Kidney glomerular epithelial cell (primary cell): ENCODE measurements at regions not wholly inside any gene's neighbourhood (a gene's known extent, or its start where the extent isn't known, plus 50 kb on each side); places are given as distances from the start of the nearest gene placed in this dataset.

Experiments
- DNase-seq: peaks from one replicate; lab custom pipeline; 2025; lab: John Stamatoyannopoulos, UW

DNA sequence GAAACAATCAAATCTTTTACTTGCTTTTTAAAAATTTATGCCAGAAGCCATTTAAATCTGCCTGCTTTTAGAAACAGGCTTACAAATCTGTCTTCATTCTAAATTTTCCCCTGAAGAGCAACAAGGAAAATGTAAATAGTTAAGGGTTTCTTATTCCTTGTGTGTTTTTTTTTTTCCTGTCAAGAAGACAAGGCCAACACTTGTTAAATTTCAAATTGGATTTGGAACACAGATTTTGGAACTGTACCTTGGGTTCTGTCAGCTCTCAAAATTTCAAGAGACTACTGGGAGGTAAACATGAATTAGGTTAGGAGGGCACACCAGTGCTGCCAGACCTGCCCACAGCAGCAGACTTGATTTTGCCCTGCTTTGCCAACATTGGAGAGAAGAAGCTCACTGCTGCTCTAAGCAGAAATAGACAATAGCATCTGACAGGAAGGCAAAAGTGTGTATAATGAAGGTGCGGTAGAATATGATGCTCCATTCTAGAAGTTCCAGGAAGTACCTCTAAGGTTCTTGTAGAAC lies 121.7 kb downstream of the NHLRC3 start:
- DNase-seq, result no peak

DNA sequence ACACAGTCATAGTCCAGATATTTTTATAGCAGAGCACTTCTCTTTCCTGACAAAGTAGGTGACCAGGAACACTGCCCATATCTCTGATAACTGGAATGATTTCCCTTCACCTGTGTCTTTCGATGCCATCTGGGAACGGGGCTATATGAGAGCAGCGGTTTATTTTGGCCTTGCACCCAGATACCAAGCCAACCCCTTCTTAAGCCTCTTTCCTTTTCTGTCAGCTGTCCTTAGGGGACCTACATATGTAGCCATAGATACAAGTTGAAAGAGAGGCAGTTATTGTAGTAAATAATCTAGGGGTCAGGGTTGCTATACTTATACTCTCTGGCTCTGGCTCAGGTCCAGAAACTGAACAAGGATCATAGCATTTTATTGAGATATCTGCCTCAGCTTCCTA lies 128.8 kb downstream of the NHLRC3 start:
- DNase-seq, result no peak

DNA sequence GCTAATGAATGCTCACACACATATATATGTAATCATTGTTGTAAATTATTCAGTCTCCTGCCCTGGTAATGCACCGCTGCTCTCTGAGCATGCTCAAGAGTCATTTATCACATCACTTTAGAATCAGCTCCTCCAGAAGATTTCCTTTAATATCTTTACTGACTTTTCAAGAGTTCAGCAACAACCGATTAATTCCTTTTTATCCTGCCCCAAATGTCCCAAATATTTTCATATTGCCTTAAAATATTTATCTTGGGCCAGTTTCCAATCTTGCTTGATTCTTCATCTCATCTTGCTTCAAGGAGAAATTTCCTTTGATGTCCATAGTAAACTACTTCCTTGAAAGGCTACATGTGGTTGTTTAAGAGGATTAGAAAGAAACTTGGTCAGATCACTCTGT lies 132.5 kb downstream of the NHLRC3 start:
- DNase-seq, result no peak

DNA sequence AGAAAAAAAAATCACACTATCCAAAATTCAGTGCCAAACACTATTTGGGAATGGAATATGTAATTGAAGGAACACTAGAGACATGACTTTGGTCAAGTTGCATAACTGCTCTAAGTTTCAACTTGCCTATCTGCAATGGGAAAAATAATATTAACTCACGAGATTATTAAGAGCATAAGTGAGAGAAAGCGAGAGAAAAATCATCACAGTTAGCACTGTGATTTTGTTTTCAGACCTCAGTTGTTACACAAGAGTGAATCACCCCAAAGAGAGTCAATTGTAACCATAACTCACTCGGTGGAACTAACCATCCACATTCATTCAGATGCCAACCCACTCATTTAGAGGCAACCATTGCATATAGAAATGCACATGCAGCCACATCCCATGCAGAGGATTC lies 147.1 kb downstream of the NHLRC3 start:
- DNase-seq, result no peak

DNA sequence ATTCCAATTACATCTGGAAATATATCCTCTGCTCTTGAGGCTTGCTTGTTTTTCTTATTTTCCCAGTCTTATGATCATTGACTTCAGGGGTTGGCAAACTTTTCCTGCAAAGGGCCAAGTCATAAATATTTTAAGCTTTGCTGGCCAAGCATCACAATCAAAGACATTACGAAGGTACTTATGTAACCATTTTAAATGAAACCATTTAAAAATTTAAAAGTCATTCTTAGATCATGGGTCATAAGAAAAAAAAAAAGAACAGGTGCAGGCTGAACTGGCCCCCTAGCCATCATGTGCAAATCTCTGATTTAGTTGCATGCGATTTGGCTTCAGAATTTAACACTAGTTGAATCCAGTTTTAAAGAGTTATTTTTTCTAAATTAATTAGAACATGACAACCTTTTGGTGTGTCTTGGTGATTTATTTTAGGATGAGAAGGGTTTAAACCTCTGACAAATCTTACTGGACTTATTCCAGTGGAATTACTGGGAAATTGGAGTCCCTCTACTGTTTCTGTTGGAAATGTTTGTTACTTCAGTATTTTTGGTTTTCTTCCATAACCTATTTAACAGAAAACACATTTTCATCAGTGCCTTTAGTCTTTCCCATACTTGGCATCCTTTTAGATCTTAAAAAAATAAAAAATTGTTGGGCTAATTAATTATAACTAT lies 148.1 kb downstream of the NHLRC3 start:
- DNase-seq, result no peak

DNA sequence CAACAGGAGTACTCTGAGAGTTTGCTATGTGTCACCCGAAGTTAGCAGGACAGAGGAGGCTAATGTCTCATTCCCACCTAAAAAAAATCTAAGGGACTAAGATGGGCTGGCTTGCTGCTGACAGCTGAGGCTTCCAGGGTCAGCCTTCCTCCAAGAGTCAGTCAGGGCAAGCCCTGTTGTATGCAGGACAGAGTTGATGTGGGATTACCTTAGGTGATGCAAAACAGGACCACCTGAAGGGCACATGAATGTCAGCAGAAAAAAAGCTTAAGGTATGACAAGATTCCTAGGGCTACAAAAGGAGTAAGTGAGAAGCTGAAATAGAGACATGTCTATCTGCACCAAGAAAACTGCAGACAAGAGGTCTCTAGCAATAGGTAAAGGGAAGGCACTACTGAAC lies 151.5 kb downstream of the NHLRC3 start:
- DNase-seq, result no peak

DNA sequence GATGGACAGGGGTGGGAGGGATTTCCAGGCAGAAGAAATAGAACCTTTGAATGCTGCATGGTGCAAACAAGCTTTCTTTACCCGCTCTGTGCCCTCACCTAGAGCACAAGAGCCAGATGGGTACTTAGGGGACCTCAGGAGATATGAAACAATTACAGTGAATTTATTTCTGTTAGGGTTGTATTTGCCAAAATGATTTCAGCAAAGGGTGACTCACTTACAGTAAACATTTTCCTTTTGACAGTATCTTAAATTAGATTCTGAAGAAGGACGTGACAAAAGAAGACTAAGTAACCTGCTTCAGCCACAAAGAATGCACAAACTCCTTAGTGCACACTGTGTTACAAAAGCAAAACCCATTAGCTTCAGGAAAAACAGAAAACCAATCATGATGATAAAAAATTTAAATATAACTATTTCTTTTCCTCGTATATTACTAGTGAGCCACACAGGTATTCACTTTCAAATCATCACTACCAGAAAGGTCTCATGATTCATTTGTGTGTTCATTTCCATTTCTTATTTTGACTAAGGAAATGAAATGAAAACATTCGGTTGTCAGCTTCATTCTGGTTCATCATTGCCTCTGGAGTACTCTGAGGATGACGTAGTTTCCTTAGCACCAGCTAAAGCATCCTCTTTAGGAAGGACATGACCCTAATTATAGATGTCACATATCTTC lies 158.8 kb downstream of the NHLRC3 start:
- no peak for DNase-seq

DNA sequence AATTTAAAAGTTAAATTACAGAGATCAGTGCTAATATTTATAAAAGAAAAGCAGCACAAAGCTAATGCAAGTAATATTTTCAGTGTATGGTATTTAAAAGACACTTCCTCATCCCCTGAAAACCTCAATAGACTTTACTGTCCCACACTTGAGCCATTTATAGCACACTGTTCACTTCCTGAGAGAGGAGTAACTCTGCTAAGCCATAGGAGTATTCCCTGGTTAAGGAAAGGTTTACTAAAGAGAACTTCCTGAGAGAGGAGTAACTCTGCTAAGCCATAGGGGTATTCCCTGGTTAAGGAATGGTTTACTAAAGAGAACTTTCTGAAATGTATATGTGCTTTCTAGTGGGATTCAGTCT lies 159.4 kb downstream of the NHLRC3 start:
- no peak for DNase-seq

DNA sequence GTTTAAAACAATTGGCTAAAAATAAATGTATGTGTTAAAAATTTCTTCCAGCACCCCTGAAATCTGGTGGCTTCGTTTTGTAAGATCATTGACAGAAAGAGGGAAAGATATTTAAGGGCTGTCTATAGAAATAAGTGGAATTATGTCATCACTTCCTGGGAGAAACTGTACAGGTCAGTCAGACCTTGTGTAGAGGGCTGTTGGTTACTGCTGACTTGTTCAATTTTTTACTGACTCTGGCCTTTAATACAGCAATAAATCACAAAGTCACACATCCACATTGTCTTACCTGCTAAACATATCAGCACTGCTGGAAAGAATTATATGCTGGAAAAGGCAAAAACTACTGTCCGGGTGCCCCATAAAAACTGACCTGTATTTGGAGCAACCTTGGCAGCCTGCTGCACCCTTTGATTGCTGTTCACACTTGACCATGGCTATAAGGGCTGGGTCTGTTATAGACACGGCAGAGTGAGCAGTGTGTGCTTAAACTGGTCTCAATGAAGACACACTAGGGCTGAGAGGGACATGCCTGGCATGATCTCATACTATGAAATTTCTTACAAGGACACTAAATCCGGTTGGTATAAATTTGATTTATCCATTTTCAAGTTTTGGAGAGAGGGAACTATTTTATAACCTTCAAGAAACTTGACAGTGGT lies 162.1 kb downstream of the NHLRC3 start:
- DNase-seq, result no peak

DNA sequence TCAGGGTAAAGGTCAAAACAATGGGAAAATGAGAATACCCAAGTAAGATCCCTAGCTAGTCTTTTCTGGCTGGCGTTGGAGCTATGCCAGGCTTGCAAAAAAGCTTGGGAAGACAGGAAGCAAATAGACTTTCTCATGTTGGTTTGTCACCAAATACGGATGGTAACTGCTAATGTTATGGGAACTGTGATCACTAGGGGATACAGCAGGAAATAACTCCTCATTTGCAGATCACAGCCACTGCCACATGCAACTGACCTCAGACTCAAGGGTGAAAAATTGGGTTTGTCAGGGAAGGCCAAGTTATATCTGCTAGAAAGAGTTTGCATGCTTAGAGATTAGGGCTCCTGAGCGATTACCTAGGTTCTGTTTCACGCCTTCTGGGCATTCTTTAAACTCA lies 162.9 kb downstream of the NHLRC3 start:
- no peak for DNase-seq

DNA sequence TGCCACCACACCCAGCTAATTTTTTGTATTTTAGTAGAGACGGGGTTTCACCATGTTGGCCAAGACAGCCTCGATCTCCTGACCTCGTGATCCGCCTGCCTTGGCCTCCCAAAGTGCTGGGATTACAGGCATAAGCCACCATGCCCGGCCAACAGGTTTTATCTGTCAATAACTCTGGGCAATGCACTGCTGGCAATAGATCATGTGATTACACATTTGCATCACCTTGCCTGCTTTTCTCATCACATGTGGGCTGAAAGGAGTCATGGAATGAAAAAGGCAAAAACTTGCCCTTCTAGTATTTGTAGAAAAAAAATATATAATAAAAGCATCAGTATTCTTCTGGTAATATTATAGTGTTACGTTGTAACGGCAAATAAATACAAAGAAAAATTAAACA lies 164.5 kb downstream of the NHLRC3 start:
- no peak for DNase-seq

DNA sequence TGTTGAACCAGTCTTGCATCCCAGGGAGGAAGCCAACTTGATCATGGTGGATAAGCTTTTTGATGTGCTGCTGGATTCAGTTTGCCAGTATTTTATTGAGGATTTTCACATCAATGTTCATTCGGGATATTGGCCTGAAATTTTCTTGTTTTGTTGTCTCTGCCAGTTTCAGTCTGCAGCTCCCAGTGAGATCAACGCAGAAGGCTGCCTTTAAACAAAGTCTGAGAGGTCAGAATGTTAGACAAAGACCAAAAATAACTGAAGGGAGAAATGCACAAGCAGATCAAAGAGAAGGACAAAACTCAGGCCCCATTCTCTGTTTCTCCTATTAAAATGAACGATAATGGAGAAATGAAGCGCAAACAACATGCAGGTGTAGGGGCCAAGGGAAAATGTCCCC lies 170.4 kb downstream of the NHLRC3 start:
- DNase-seq, result no peak

DNA sequence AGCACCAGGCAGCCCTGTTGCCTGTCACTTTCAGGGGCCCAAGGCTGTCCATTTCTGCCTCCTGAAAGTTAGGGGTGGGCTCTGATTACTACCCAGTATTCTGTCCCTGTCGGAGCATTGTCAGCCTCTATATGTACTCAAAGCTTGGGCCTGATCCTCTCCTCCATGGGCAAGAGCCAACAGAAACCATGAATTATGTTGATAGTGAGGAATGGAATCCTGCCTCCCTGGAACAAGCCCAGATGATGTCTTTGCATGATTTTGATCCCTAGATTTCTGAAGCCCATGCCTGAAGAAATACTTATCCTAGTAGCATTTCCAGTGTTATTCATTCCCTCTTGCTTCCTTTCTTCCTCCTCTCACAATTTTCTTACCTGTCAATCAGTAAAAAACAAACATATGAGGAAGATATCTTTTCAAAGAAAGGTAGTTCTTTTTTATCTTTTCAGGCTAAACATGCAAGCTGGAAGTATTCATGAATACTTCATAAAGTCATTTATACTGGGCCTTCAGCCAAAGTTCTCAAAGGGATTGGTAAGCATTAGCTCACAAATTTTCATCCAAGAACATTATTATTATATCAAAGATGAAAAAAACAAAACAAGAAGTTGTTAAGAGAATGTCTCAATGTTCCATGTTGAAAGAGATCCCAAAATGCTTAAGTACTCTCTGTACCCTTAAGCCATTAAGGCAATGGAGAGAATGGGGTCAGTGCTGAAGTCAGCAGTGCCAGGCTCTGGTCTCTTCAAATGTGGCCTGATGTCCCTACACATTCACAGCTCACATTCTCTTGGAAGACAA lies 171.7 kb downstream of the NHLRC3 start:
- no peak for DNase-seq

DNA sequence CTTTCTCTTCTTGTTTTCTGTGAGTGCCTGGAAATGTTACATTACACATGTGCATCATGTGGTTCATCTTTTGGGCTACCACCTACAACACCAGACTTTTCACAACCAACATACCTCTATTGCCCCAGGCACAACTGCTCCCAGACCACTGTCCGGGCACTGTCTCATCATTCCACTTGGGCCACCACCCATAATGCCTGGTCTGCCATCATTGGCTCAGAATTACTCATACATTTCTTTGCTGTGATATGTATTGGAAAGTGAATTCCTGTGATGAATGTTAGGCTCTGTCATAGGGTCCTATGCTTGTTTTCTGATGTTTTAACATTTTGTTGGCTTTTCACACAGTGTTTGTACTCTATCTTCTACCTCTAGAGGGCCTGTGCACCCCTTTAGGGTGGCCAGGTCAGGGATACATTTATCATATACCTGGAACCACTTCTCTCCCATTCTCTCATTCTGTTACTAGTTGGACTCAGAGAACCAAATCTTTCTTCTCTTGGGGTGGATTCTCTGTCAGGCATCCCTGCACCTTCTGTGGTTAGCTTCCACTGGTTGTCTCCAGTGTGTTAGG lies 172.8 kb downstream of the NHLRC3 start:
- no peak for DNase-seq

DNA sequence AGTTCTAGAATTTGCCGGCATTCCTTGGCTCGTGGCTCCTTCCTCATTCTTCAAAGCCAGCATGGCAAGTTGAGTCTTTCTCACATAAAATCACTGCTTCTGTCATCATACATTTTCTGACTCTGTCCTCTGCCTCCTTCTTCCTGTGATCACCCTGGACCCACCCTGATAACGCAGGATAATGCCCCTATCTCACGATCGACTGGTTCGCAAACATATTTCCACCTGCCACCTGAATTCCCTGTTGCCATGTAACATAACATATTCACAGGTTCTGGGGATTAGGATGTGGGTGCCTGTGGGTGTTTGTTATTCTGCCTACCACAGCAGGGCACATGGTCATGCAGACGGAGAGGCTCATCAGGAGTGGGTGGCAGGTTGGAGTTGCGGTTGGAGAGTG lies 177.7 kb downstream of the NHLRC3 start:
- no peak for DNase-seq

DNA sequence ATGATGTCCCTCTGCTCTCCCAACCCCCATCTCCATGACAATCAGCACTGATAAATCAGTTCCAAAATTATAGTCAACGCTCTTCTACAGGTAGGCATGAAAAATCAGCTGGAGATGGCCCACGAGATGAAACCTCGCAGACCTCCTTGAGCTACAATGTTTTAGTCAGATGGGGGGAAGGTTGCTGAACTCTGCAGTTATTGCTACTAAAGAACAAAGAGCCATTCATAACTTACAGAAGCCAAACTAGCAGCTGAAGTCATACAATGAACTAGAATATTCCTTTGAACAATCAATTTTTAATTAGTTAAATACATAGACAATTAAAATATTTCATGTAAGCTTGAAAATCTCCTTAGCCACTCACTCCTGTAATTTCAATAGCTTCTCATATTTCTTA lies 179.2 kb downstream of the NHLRC3 start:
- DNase-seq, result no peak

DNA sequence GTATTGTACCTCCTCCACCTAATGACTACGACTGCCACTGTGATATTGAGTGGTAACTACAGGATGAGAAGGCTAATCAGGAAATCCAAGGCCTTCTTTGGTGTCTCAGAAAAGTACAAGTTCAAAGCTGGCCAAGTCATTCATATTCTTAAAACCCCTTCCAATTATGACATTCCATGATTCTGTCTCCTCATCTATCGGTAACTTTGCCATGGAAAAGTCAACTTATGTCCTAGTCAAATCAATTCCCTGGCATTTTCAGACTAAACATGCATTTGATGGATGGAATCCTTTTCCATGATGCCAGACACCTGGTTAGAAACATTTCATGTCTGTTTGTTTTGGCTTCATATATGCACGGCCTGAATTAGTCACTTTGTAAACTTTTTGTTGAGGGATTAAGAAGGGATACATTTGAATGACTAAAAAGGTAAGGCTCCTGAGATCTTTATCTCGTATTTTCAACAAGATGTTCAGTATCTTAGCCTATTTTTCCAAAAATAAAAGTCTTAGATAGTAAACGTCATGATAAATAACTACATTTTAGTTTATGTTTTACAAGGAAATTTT lies 186.5 kb downstream of the NHLRC3 start:
- no peak for DNase-seq

DNA sequence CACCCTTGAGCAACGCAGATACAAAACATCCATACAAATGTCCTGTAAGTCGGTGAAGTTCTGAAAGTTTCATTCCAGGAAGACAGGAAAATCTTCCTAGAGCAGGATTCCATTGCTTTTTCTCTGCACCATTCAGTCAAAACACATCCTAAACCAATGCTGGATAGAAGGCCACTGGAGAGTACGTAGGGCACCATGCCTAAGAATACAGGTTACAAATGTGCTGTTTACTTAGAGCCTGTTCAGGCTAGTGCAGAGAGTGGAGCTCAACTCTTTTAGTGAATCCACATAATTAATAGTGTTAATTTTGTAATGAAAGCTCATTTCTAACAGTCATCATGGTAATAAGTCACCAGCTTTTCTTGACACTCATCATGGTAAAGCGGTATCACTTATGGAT lies 187.6 kb downstream of the NHLRC3 start:
- DNase-seq, result no peak

DNA sequence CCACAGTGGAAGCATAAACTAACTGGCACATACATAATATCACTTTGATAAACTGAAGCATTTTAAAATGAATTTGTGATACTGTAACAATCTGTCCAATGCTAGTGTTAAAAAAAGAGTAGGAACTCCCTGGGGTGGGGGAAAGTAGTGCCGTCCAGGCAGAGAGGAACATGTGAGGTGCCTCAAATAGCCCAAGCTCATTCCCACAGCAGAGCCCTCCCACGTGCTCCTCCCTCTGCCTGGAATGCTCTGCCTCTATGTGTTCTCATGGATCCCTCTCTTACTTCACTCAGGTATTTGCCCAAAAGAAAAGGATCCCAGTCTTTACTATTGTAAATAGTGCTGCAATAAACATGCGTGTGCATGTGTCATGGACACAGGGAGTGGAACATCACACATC lies 188.1 kb downstream of the NHLRC3 start:
- DNase-seq, result no peak

DNA sequence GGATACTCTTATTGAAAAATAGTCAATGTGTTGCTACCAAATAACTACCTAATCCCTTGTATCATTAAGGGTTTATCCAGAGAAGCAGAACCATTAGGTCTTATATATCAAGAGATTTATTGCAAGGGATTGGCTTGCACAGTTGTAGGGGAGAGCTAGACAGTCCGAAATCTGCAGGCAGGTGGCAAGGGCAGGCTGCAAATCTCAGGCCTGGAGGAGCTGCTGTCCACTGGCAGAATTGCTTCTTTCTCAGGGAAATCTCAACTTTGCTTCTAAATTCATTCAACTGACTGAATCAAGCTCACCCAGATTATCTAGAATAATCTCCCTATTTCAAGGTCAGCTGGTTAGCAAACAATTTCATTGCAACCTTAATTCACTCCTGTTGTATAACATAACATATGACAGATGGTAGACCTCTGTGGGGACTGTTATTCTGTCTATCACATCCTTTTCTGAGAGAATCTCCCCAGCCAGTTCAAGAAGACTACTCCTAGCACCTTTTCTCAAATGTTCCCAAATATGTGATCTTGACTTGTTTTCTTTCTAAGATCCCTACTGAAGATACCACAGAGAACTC lies 194.2 kb downstream of the NHLRC3 start:
- DNase-seq, result no peak

DNA sequence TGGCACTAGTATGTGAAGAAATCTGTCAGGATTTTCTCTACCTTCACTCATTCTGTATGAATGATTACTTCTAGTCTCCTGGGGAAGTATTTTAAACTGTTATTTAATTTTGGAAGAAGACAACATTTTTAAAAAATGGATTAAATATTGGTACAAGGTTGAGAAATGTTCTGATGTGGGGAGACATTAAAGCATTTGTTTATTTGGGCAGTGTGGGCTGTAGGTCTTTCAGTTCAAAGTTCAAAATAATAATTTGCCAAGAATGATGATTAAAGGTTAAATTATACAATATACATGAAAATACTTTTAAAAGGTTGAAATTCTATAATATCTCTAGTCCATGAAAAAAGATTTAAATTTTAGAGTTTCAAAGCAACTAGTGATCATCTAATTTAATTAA lies 194.7 kb downstream of the NHLRC3 start:
- DNase-seq, result no peak

DNA sequence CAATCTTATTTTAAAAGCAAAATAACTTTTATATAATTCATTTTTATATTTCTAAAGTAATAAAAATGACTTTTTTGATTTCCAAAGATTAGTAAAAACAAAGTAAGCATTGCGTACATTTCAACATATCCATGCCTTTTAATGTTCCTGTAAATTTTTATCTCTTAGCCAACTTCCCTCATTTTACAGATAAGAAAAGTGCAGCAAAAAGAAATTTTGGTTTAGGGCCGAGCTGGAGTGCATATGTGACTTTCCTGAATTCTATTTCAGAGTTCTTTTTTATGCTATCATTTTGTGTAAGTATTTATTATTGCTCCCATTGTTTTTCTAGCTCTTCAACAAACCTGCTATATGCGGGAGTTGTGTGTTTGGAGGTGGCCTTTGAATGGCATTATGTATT lies 195.3 kb downstream of the NHLRC3 start:
- DNase-seq, result no peak
